ENCODE measurements at regions not wholly inside any gene's neighbourhood (a gene's known extent, or its start where the extent isn't known, plus 50 kb on each side); places are given as distances from the start of the nearest gene placed in this dataset.

- no peaks in the 10 kb centered on the region for H3K27me3 ChIP-seq (ENCODE audit: control insufficient read depth in 1 of 2, insufficient read depth in 2 of 2, low read length in 2 of 2)
- no peaks in the 10 kb centered on the region for H3K36me3 ChIP-seq (ENCODE audit: control insufficient read depth in 2 of 2, insufficient read depth in 2 of 2, low read length in 2 of 2)
- H3K9me3 ChIP-seq (ENCODE audit: control insufficient read depth in 2 of 2, low read length in 2 of 2): peaks cover 0 to 4% of the 10 kb centered on the region in 2 donors
- no peak overlapping the region for H3K27ac ChIP-seq (ENCODE audit: low read length)
- no peaks in the 10 kb centered on the region for H3K4me1 ChIP-seq (ENCODE audit: control insufficient read depth, insufficient read depth, low read length)
- H3K4me3 ChIP-seq (ENCODE audit: low read length in 2 of 2): no peak overlapping the region
- H3K9ac ChIP-seq (ENCODE audit: low read length in 2 of 2): no peak overlapping the region
Observed at GRCh38 chr22:48157676-48158075, 1395.2 kb downstream of the TBC1D22A start.

- Histone ChIP-seq H3K27ac (ENCODE audit: low read length) (no peak overlapping the region), H3K9me3 (ENCODE audit: control insufficient read depth in 2 of 2, low read length in 2 of 2) (peaks cover 0 to 4% of the 10 kb centered on the region in 2 donors), H3K36me3 (ENCODE audit: control insufficient read depth in 2 of 2, insufficient read depth in 2 of 2, low read length in 2 of 2) (no peaks in the 10 kb centered on the region), H3K4me1 (ENCODE audit: control insufficient read depth, insufficient read depth, low read length) (no peaks in the 10 kb centered on the region), H3K27me3 (ENCODE audit: control insufficient read depth in 1 of 2, insufficient read depth in 2 of 2, low read length in 2 of 2) (no peaks in the 10 kb centered on the region), H3K9ac (ENCODE audit: low read length in 2 of 2) (no peak overlapping the region), H3K4me3 (ENCODE audit: low read length in 2 of 2) (no peak overlapping the region)
Observed at GRCh38 chr22:48156603-48157355, 1394.3 kb downstream of the TBC1D22A start.

- no peaks in the 10 kb centered on the region for H3K36me3 ChIP-seq (ENCODE audit: control insufficient read depth in 2 of 2, insufficient read depth in 2 of 2, low read length in 2 of 2)
Observed at GRCh38 chr22:48155446-48155845, 1393.0 kb downstream of the TBC1D22A start.

GRCh38 chr22:48154943-48155240, 1392.4 kb downstream of the TBC1D22A start:
- peaks cover 0 to 4% of the 10 kb centered on the region in 2 donors for H3K9me3 ChIP-seq (ENCODE audit: control insufficient read depth in 2 of 2, low read length in 2 of 2)
- no peaks in the 10 kb centered on the region for H3K4me1 ChIP-seq (ENCODE audit: control insufficient read depth, insufficient read depth, low read length)
- H3K9ac ChIP-seq (ENCODE audit: low read length in 2 of 2): no peak overlapping the region
- H3K27me3 ChIP-seq (ENCODE audit: control insufficient read depth in 1 of 2, insufficient read depth in 2 of 2, low read length in 2 of 2): no peaks in the 10 kb centered on the region
- H3K27ac ChIP-seq (ENCODE audit: low read length): no peak overlapping the region
- no peak overlapping the region for H3K4me3 ChIP-seq (ENCODE audit: low read length in 2 of 2)
- no peaks in the 10 kb centered on the region for H3K36me3 ChIP-seq (ENCODE audit: control insufficient read depth in 2 of 2, insufficient read depth in 2 of 2, low read length in 2 of 2)

More at GRCh38 chr22:48155446-48155845, 1393.0 kb downstream of the TBC1D22A start:
- Histone ChIP-seq H3K9me3 (ENCODE audit: control insufficient read depth in 2 of 2, low read length in 2 of 2) (peaks cover 0 to 4% of the 10 kb centered on the region in 2 donors), H3K27me3 (ENCODE audit: control insufficient read depth in 1 of 2, insufficient read depth in 2 of 2, low read length in 2 of 2) (no peaks in the 10 kb centered on the region), H3K27ac (ENCODE audit: low read length) (no peak overlapping the region), H3K4me3 (ENCODE audit: low read length in 2 of 2) (no peak overlapping the region), H3K9ac (ENCODE audit: low read length in 2 of 2) (no peak overlapping the region), H3K4me1 (ENCODE audit: control insufficient read depth, insufficient read depth, low read length) (no peaks in the 10 kb centered on the region)

GRCh38 chr22:48154169-48154942, 1391.9 kb downstream of the TBC1D22A start:
- Histone ChIP-seq H3K9ac (ENCODE audit: low read length in 2 of 2) (no peak overlapping the region), H3K9me3 (ENCODE audit: control insufficient read depth in 2 of 2, low read length in 2 of 2) (peaks cover 0 to 4% of the 10 kb centered on the region in 2 donors), H3K27me3 (ENCODE audit: control insufficient read depth in 1 of 2, insufficient read depth in 2 of 2, low read length in 2 of 2) (no peaks in the 10 kb centered on the region), H3K4me1 (ENCODE audit: control insufficient read depth, insufficient read depth, low read length) (no peaks in the 10 kb centered on the region), H3K36me3 (ENCODE audit: control insufficient read depth in 2 of 2, insufficient read depth in 2 of 2, low read length in 2 of 2) (no peaks in the 10 kb centered on the region), H3K27ac (ENCODE audit: low read length) (no peak overlapping the region), H3K4me3 (ENCODE audit: low read length in 2 of 2) (no peak overlapping the region)

- Histone ChIP-seq H3K27ac (ENCODE audit: low read length) (no peak overlapping the region), H3K4me3 (ENCODE audit: low read length in 2 of 2) (no peak overlapping the region), H3K4me1 (ENCODE audit: control insufficient read depth, insufficient read depth, low read length) (no peaks in the 10 kb centered on the region), H3K27me3 (ENCODE audit: control insufficient read depth in 1 of 2, insufficient read depth in 2 of 2, low read length in 2 of 2) (no peaks in the 10 kb centered on the region), H3K9me3 (ENCODE audit: control insufficient read depth in 2 of 2, low read length in 2 of 2) (peaks cover 0 to 5% of the 10 kb centered on the region in 2 donors), H3K36me3 (ENCODE audit: control insufficient read depth in 2 of 2, insufficient read depth in 2 of 2, low read length in 2 of 2) (no peaks in the 10 kb centered on the region), H3K9ac (ENCODE audit: low read length in 2 of 2) (no peak overlapping the region)
Observed at GRCh38 chr22:48153726-48154125, 1391.3 kb downstream of the TBC1D22A start.

GRCh38 chr22:48152916-48153315, 1390.5 kb downstream of the TBC1D22A start:
- Histone ChIP-seq H3K27ac (ENCODE audit: low read length) (no peak overlapping the region), H3K9me3 (ENCODE audit: control insufficient read depth in 2 of 2, low read length in 2 of 2) (peaks cover 3 to 10% of the 10 kb centered on the region in 2 donors), H3K27me3 (ENCODE audit: control insufficient read depth in 1 of 2, insufficient read depth in 2 of 2, low read length in 2 of 2) (no peaks in the 10 kb centered on the region), H3K36me3 (ENCODE audit: control insufficient read depth in 2 of 2, insufficient read depth in 2 of 2, low read length in 2 of 2) (no peaks in the 10 kb centered on the region), H3K4me1 (ENCODE audit: control insufficient read depth, insufficient read depth, low read length) (no peaks in the 10 kb centered on the region), H3K9ac (ENCODE audit: low read length in 2 of 2) (no peak overlapping the region), H3K4me3 (ENCODE audit: low read length in 2 of 2) (no peak overlapping the region)

GRCh38 chr22:48152164-48152775, 1389.8 kb downstream of the TBC1D22A start:
- Histone ChIP-seq H3K9ac (ENCODE audit: low read length in 2 of 2) (no peak overlapping the region), H3K9me3 (ENCODE audit: control insufficient read depth in 2 of 2, low read length in 2 of 2) (peaks cover 3 to 7% of the 10 kb centered on the region in 2 donors), H3K36me3 (ENCODE audit: control insufficient read depth in 2 of 2, insufficient read depth in 2 of 2, low read length in 2 of 2) (no peaks in the 10 kb centered on the region)

GRCh38 chr22:48151641-48152040, 1389.2 kb downstream of the TBC1D22A start:
- Histone ChIP-seq H3K4me1 (ENCODE audit: control insufficient read depth, insufficient read depth, low read length) (no peaks in the 10 kb centered on the region), H3K9ac (ENCODE audit: low read length in 2 of 2) (no peak overlapping the region), H3K9me3 (ENCODE audit: control insufficient read depth in 2 of 2, low read length in 2 of 2) (peaks cover 3 to 7% of the 10 kb centered on the region in 2 donors), H3K27ac (ENCODE audit: low read length) (no peak overlapping the region), H3K27me3 (ENCODE audit: control insufficient read depth in 1 of 2, insufficient read depth in 2 of 2, low read length in 2 of 2) (no peaks in the 10 kb centered on the region), H3K4me3 (ENCODE audit: low read length in 2 of 2) (no peak overlapping the region), H3K36me3 (ENCODE audit: control insufficient read depth in 2 of 2, insufficient read depth in 2 of 2, low read length in 2 of 2) (no peaks in the 10 kb centered on the region)

More at GRCh38 chr22:48152164-48152775, 1389.8 kb downstream of the TBC1D22A start:
- Histone ChIP-seq H3K27ac (ENCODE audit: low read length) (no peak overlapping the region), H3K4me1 (ENCODE audit: control insufficient read depth, insufficient read depth, low read length) (no peaks in the 10 kb centered on the region), H3K4me3 (ENCODE audit: low read length in 2 of 2) (no peak overlapping the region), H3K27me3 (ENCODE audit: control insufficient read depth in 1 of 2, insufficient read depth in 2 of 2, low read length in 2 of 2) (no peaks in the 10 kb centered on the region)

- H3K4me1 ChIP-seq (ENCODE audit: control insufficient read depth, insufficient read depth, low read length): no peaks in the 10 kb centered on the region
- H3K27me3 ChIP-seq (ENCODE audit: control insufficient read depth in 1 of 2, insufficient read depth in 2 of 2, low read length in 2 of 2): peaks cover 4 to 6% of the 10 kb centered on the region in 2 donors
Observed at GRCh38 chr22:48147831-48148230, 1385.4 kb downstream of the TBC1D22A start.

More at GRCh38 chr22:48147831-48148230, 1385.4 kb downstream of the TBC1D22A start:
- Histone ChIP-seq H3K36me3 (ENCODE audit: control insufficient read depth in 2 of 2, insufficient read depth in 2 of 2, low read length in 2 of 2) (no peaks in the 10 kb centered on the region), H3K9ac (ENCODE audit: low read length in 2 of 2) (no peak overlapping the region), H3K4me3 (ENCODE audit: low read length in 2 of 2) (no peak overlapping the region), H3K27ac (ENCODE audit: low read length) (no peak overlapping the region), H3K9me3 (ENCODE audit: control insufficient read depth in 2 of 2, low read length in 2 of 2) (peaks cover 3 to 10% of the 10 kb centered on the region in 2 donors)

All from stomach smooth muscle (tissue), 2 donors.